ENCODE measurements at regions not wholly inside any gene's neighbourhood (a gene's known extent, or its start where the extent isn't known, plus 50 kb on each side); places are given as distances from the start of the nearest gene placed in this dataset.

DNA sequence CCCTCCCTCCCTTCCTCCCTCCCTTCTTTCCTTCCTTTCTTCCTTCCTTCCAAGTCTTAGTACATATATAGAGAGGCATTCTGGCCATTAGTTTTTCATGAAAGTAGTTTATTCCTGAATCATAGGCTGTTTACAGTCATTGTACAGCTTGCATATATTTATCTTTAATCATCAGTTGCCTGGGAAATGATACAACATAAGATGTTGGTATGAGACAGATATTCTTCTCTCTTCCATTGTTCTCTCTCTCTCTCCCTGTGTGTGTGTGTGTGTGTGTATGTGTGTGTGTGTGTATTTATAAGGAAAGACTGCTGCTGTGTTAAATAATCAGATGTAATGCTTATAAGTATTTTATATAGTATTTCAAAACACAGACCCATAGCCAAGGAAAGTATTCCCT lies 289.8 kb upstream of the UBE2E3 start:
- Histone ChIP-seq H2BK5ac (ENCODE audit: insufficient read length, low read length) (no peak overlapping the region), H4K8ac (replicated peaks; ENCODE audit: insufficient read length, low read depth, low read length) (no peak overlapping the region), H3K56ac (ENCODE audit: insufficient read length, low read depth, low read length) (no peak overlapping the region), H2BK12ac (ENCODE audit: insufficient read length, low read depth, low read length) (no peak overlapping the region), H4K5ac (ENCODE audit: insufficient read length, low read depth, low read length) (no peak overlapping the region), H2AK5ac (ENCODE audit: insufficient read length, low read length) (no peak overlapping the region), H2AFZ (ENCODE audit: low read length) (no peak overlapping the region), H3T11ph (ENCODE audit: low read length) (no peak overlapping the region), H3K79me2 (ENCODE audit: insufficient read depth, low read length) (no peaks in the 10 kb centered on the region), H2BK20ac (ENCODE audit: low read depth, low read length, poor library complexity, severe bottlenecking) (no peak overlapping the region), H3K4me1 (ENCODE audit: insufficient read depth, low read length) (no peaks in the 10 kb centered on the region), H3K23me2 (ENCODE audit: insufficient read length, low read depth, low read length, poor library complexity, severe bottlenecking) (no peaks in the 10 kb centered on the region), H2BK120ac (ENCODE audit: low read depth, low read length, poor library complexity, severe bottlenecking) (no peak overlapping the region), H4K91ac (ENCODE audit: insufficient read length, low read depth, low read length) (no peak overlapping the region), H3K14ac (ENCODE audit: insufficient read depth, low read length) (no peak overlapping the region), H3K27ac (ENCODE audit: insufficient read length, low read depth, low read length) (no peak overlapping the region), H3K9ac (ENCODE audit: extremely low read depth, insufficient read length, low read length) (no peak overlapping the region), H3K27me3 (ENCODE audit: insufficient read depth, low read length) (no peaks in the 10 kb centered on the region), H3K18ac (ENCODE audit: insufficient read length, low read depth, low read length) (no peak overlapping the region), H2BK15ac (ENCODE audit: low read depth, low read length) (no peak overlapping the region), H3K4me2 (ENCODE audit: insufficient read depth, insufficient read length, low read length) (no peak overlapping the region), H3K9me3 (ENCODE audit: control insufficient read depth, low read depth, low read length) (no peaks in the 10 kb centered on the region), H3K79me1 (ENCODE audit: insufficient read depth, low read depth, low read length, poor library complexity, severe bottlenecking) (no peaks in the 10 kb centered on the region), H3K23ac (ENCODE audit: insufficient read length, low read depth, low read length) (no peak overlapping the region), H3K4ac (ENCODE audit: low read depth, low read length) (no peak overlapping the region), H4K20me1 (ENCODE audit: control insufficient read depth, insufficient read depth, insufficient read length) (no peaks in the 10 kb centered on the region)
- Mint-ChIP-seq H3K4me3 (no peak overlapping the region), H3K27me3 (ENCODE audit: low read depth) (peaks cover 2% of the 10 kb centered on the region; the same call in 1 of the 2 replicates), H3K36me3 (ENCODE audit: insufficient read depth in 1 of 3, low read depth in 3 of 3) (no peaks in the 10 kb centered on the region; a peak in 1 of 7 replicates), H3K9me3 (no peaks in the 10 kb centered on the region), H3K4me1 (no peaks in the 10 kb centered on the region; a peak in 1 of 4 replicates), H3K27ac (no peak overlapping the region)
- no peak for DNase-seq
- TF ChIP-seq, protein P1, sequence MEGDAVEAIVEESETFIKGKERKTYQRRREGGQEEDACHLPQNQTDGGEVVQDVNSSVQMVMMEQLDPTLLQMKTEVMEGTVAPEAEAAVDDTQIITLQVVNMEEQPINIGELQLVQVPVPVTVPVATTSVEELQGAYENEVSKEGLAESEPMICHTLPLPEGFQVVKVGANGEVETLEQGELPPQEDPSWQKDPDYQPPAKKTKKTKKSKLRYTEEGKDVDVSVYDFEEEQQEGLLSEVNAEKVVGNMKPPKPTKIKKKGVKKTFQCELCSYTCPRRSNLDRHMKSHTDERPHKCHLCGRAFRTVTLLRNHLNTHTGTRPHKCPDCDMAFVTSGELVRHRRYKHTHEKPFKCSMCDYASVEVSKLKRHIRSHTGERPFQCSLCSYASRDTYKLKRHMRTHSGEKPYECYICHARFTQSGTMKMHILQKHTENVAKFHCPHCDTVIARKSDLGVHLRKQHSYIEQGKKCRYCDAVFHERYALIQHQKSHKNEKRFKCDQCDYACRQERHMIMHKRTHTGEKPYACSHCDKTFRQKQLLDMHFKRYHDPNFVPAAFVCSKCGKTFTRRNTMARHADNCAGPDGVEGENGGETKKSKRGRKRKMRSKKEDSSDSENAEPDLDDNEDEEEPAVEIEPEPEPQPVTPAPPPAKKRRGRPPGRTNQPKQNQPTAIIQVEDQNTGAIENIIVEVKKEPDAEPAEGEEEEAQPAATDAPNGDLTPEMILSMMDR (conservative IDR thresholded peaks at IDR 0.05): no peak

Measured in H9 (cell line).